ENCODE measurements at regions not wholly inside any gene's neighbourhood (a gene's known extent, or its start where the extent isn't known, plus 50 kb on each side); places are given as distances from the start of the nearest gene placed in this dataset.

- TF ChIP-seq, protein P1, sequence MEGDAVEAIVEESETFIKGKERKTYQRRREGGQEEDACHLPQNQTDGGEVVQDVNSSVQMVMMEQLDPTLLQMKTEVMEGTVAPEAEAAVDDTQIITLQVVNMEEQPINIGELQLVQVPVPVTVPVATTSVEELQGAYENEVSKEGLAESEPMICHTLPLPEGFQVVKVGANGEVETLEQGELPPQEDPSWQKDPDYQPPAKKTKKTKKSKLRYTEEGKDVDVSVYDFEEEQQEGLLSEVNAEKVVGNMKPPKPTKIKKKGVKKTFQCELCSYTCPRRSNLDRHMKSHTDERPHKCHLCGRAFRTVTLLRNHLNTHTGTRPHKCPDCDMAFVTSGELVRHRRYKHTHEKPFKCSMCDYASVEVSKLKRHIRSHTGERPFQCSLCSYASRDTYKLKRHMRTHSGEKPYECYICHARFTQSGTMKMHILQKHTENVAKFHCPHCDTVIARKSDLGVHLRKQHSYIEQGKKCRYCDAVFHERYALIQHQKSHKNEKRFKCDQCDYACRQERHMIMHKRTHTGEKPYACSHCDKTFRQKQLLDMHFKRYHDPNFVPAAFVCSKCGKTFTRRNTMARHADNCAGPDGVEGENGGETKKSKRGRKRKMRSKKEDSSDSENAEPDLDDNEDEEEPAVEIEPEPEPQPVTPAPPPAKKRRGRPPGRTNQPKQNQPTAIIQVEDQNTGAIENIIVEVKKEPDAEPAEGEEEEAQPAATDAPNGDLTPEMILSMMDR (IDR thresholded peaks at IDR 0.05), result no peak
- TF ChIP-seq EZH2 (IDR thresholded peaks at IDR 0.05; ENCODE audit: borderline replicate concordance, insufficient read depth, low read depth, low read length, poor library complexity, severe bottlenecking), result no peak
These were observed 407.2 kb upstream of the MYT1L start for GRCh38 chr2:2738276-2738675.
